Skeletal muscle tissue (tissue), 3 donors: ENCODE measurements at regions not wholly inside any gene's neighbourhood (a gene's known extent, or its start where the extent isn't known, plus 50 kb on each side); places are given as distances from the start of the nearest gene placed in this dataset.
"Not testable (repeated sequence)": the region's sequence is repeated elsewhere in the genome, so short reads cannot be mapped to it uniquely, and the experiment has no call there.

Source experiments
- H3K27ac ChIP-seq: one replicate; pipeline ENCODE4 v1.7.0; 2013; ENCODE audit warnings: mild to moderate bottlenecking, low read depth, low read length, inconsistent platforms
- H3K27me3 ChIP-seq, 3 donors: one replicate each; pipeline ENCODE4 v1.7.0; 2013; ENCODE audit warnings: low read length in 3 of 3; ENCODE audit not compliant: control insufficient read depth in 3 of 3, insufficient read depth in 3 of 3
- H3K36me3 ChIP-seq, 3 donors: one replicate each; pipeline ENCODE4 v1.7.0; 2013; ENCODE audit warnings: low read length in 3 of 3; ENCODE audit not compliant: control insufficient read depth in 3 of 3, insufficient read depth in 3 of 3
- H3K4me1 ChIP-seq, 3 donors: one replicate each; pipeline ENCODE4 v1.7.0; 2013; ENCODE audit warnings: low read length in 3 of 3, mild to moderate bottlenecking in 3 of 3; ENCODE audit not compliant: control insufficient read depth in 3 of 3, insufficient read depth in 3 of 3
- H3K4me3 ChIP-seq, 3 donors: one replicate each; pipeline ENCODE4 v1.7.0; 2013; ENCODE audit warnings: low read length in 3 of 3
- H3K9ac ChIP-seq, 3 donors: one replicate each; pipeline ENCODE4 v1.7.0; 2013; ENCODE audit warnings: low read length in 3 of 3, mild to moderate bottlenecking in 3 of 3, moderate library complexity in 2 of 3, low read depth in 1 of 3
- H3K9me3 ChIP-seq, 3 donors: one replicate each; pipeline ENCODE4 v1.7.0; 2013; ENCODE audit warnings: low read length in 3 of 3; ENCODE audit not compliant: control insufficient read depth in 3 of 3
- donor health status: Osteomylitis.

DNA sequence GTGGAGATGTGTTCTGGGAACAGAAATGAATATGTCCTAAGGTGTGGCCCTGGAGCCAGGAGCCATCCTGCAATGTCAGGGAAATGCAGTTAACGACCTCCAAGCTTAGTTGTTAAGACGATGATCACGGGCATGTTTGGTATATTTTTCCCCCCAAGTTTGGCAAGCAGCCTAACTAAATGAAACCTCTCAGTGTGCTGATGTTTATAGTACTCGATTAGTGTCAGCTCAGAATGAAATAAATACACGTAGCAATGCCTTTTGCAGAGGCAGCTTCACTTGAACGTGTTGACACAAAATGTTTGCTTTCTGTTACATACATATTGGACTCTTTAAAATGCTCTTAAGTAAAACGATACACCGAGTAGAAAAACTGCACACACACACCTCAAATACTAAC is 76.2 kb upstream of the OLIG3 start:
- Histone ChIP-seq H3K9ac (no peak overlapping the region), H3K4me3 (no peak overlapping the region), H3K36me3 (no peaks in the 10 kb centered on the region), H3K27ac (no peak overlapping the region), H3K4me1 (no peaks in the 10 kb centered on the region), H3K27me3 (peaks cover 5 to 11% (median 5%) of the 10 kb centered on the region in 3 donors), H3K9me3 (no peaks in the 10 kb centered on the region)

- no peaks in the 10 kb centered on the region for H3K36me3 ChIP-seq
- no peaks in the 10 kb centered on the region for H3K4me1 ChIP-seq
- H3K27me3 ChIP-seq, result peaks cover 5 to 11% (median 5%) of the 10 kb centered on the region in 3 donors
- H3K9ac ChIP-seq, result no peak overlapping the region
- no peaks in the 10 kb centered on the region for H3K9me3 ChIP-seq
- H3K27ac ChIP-seq, result no peak overlapping the region
- no peak overlapping the region for H3K4me3 ChIP-seq
These were observed 77.7 kb upstream of the OLIG3 start for GRCh38 chr6:137571854-137572253.

DNA sequence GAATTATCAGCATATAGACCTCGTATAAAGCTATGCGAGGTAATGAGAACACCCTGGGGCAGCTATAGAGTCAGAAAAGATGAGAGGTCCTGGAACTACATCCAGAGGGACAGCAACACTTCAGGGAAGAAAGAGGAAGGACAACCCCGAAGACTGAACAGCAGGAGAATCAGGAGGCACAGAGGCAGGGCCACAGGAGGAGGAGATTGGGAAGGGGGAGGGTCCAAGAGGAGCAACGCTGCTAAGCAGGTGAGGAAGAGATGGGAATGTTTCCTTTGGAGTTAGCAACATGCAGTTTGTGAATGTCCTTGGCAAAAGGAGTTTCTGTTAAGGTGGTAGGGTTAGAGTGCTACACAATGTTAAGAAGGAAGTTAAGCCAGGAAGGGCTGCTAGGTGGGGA is 79.5 kb upstream of the OLIG3 start:
- Histone ChIP-seq H3K27me3 (peaks cover 5 to 7% (median 5%) of the 10 kb centered on the region in 3 donors), H3K27ac (no peak overlapping the region), H3K4me3 (no peak overlapping the region), H3K36me3 (no peaks in the 10 kb centered on the region), H3K9ac (no peak overlapping the region), H3K4me1 (no peaks in the 10 kb centered on the region), H3K9me3 (no peaks in the 10 kb centered on the region)

GRCh38 chr6:137579612-137580011 is 85.4 kb upstream of the OLIG3 start:
- Histone ChIP-seq H3K4me1 (no peaks in the 10 kb centered on the region), H3K36me3 (no peaks in the 10 kb centered on the region), H3K27ac (no peak overlapping the region), H3K9me3 (no peaks in the 10 kb centered on the region), H3K27me3 (peaks cover 0 to 3% (median 0%) of the 10 kb centered on the region in 3 donors), H3K4me3 (no peak overlapping the region), H3K9ac (no peak overlapping the region)

GRCh38 chr6:137581019-137581707 is 87.0 kb upstream of the OLIG3 start:
- H3K36me3 ChIP-seq, result no peaks in the 10 kb centered on the region
- no peaks in the 10 kb centered on the region for H3K4me1 ChIP-seq
- no peak overlapping the region for H3K9ac ChIP-seq
- no peaks in the 10 kb centered on the region for H3K9me3 ChIP-seq
- H3K27ac ChIP-seq, result no peak overlapping the region
- no peaks in the 10 kb centered on the region for H3K27me3 ChIP-seq
- no peak overlapping the region for H3K4me3 ChIP-seq

GRCh38 chr6:137583519-137583918 is 89.3 kb upstream of the OLIG3 start:
- H3K4me3 ChIP-seq, H3K4me1 ChIP-seq, H3K36me3 ChIP-seq, H3K27me3 ChIP-seq, H3K9me3 ChIP-seq, H3K27ac ChIP-seq, H3K9ac ChIP-seq: not testable (repeated sequence)

DNA sequence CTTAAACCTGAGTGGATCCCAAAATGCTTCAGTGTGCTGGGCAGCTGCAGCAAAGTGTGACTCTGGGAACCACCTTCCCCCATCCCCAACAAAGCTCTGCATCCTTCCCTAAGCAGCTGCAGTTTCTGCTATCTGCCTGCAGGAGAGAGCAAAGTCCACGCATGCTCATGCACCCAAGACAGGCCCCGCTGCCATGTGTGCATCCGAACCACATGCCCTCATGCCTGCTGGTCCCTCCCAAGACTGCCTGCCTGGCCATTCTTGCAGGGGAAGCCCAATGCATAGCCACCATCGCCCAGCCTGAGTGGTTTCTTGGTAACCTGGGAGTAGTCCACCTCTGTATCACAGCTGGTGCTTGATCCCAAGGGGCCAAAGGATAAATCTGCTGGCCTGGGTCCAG is 94.3 kb upstream of the OLIG3 start:
- Histone ChIP-seq H3K27ac (no peak overlapping the region), H3K27me3 (peaks cover 0 to 7% (median 0%) of the 10 kb centered on the region in 3 donors), H3K9me3 (peaks cover 0 to 8% (median 4%) of the 10 kb centered on the region in 3 donors), H3K4me1 (no peaks in the 10 kb centered on the region), H3K36me3 (no peaks in the 10 kb centered on the region), H3K9ac (no peak overlapping the region), H3K4me3 (no peak overlapping the region)

- Histone ChIP-seq H3K4me1 (no peaks in the 10 kb centered on the region), H3K4me3 (no peak overlapping the region), H3K9ac (no peak overlapping the region), H3K27ac (no peak overlapping the region), H3K27me3 (peaks cover 0 to 7% (median 0%) of the 10 kb centered on the region in 3 donors), H3K36me3 (no peaks in the 10 kb centered on the region), H3K9me3 (peaks cover 0 to 8% (median 4%) of the 10 kb centered on the region in 3 donors)
These were observed 95.1 kb upstream of the OLIG3 start for GRCh38 chr6:137589067-137589848.

GRCh38 chr6:137590684-137591083 is 96.5 kb upstream of the OLIG3 start:
- H3K4me3 ChIP-seq, result no peak overlapping the region
- no peaks in the 10 kb centered on the region for H3K4me1 ChIP-seq
- peaks cover 3 to 8% (median 4%) of the 10 kb centered on the region in 3 donors for H3K9me3 ChIP-seq
- peaks cover 0 to 7% (median 0%) of the 10 kb centered on the region in 3 donors for H3K27me3 ChIP-seq
- H3K9ac ChIP-seq, result no peak overlapping the region
- no peaks in the 10 kb centered on the region for H3K36me3 ChIP-seq
- H3K27ac ChIP-seq, result no peak overlapping the region

DNA sequence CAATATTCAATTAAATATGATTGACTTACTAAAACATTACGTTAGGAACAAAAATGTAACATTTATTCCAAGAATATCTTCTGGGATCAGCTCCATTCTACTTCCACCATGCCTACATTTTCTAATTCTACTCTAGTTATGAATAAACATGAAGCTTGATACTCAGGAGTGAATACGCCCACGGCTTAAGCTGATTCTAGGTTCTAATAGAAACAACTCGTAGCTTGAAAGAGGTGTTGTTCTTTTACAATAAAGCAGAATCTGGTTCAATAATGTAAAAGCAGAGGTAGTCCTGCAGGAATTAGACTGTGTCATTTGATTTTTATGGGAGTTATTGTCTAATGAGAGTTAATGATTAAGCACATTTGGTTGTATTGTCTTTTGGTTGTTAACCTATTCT is 107.3 kb upstream of the OLIG3 start:
- H3K27me3 ChIP-seq, result peaks cover 6 to 19% (median 15%) of the 10 kb centered on the region in 3 donors

More for the DNA sequence above, 107.3 kb upstream of the OLIG3 start:
- H3K27ac ChIP-seq, result no peak overlapping the region
- no peaks in the 10 kb centered on the region for H3K4me1 ChIP-seq
- no peaks in the 10 kb centered on the region for H3K36me3 ChIP-seq
- no peak overlapping the region for H3K9ac ChIP-seq
- no peak overlapping the region for H3K4me3 ChIP-seq
- H3K9me3 ChIP-seq, result peaks cover 0 to 2% (median 0%) of the 10 kb centered on the region in 3 donors
